ENCODE measurements at regions not wholly inside any gene's neighbourhood (a gene's known extent, or its start where the extent isn't known, plus 50 kb on each side); places are given as distances from the start of the nearest gene placed in this dataset.

DNA sequence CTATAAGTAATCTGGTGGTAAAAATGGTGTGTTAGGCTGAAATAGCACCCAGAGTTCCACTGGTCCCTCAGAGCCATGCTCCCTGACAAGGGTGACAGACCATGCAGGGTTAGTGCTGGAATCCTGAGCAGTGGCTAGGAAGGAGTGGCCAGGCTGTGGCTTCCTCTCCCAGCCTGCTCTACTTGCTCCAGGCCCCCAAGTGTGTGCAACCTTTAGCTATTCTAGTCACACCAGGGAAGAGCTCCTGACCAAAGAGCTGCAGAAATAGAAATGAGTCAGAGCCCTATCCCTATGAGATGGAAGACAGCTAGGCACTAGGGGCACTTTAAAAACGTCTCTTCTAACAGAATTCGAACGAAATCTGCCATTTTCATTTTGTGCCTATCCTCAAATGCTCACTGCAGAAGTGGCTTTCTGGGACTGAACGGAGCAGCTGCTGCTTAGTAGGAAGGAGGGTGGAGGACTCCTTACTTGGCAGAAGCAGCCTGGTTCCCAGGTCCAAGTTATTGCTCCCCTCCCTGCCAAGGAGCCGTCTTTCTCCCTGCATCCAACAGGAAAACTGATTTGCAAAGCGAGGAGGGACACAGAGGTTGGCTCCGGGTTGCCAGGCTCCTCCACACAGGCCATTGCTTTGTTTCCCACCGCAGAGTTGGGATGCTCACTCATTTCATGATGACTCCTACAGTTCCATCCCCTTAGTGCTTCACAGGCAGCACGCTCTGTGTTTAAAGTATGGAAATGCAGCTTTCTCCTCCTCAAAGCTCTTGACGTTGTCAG is 754.5 kb downstream of the C6orf118 start:
- no peak overlapping the region for H3K4me3 ChIP-seq (ENCODE audit: control insufficient read depth, low read depth, low read length)
- TF ChIP-seq, protein P1, sequence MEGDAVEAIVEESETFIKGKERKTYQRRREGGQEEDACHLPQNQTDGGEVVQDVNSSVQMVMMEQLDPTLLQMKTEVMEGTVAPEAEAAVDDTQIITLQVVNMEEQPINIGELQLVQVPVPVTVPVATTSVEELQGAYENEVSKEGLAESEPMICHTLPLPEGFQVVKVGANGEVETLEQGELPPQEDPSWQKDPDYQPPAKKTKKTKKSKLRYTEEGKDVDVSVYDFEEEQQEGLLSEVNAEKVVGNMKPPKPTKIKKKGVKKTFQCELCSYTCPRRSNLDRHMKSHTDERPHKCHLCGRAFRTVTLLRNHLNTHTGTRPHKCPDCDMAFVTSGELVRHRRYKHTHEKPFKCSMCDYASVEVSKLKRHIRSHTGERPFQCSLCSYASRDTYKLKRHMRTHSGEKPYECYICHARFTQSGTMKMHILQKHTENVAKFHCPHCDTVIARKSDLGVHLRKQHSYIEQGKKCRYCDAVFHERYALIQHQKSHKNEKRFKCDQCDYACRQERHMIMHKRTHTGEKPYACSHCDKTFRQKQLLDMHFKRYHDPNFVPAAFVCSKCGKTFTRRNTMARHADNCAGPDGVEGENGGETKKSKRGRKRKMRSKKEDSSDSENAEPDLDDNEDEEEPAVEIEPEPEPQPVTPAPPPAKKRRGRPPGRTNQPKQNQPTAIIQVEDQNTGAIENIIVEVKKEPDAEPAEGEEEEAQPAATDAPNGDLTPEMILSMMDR (IDR thresholded peaks at IDR 0.05; ENCODE audit: control insufficient read depth, insufficient read depth, low read depth, low read length, missing control alignments): no peak
- no peak for DNase-seq (ENCODE audit: low read depth)

DNA sequence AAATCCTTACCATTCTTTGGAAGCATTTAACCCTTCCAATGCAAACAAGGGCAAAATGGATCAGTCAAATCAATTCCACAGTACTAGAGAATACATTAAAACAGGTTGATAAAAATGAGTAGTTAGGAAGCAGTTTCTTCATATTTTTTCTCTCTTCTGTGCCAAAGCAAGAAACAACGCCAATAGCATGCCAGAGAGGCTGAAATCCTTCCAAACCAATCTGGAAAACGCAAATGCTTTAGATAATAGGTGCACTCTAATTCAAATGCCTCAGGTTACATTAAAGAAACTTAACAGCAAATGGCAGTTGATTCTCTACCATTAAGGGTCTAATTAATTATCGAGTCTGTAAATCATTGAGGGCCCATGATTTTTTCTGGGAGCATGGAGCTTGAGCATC is 755.2 kb downstream of the C6orf118 start:
- DNase-seq (ENCODE audit: low read depth): no peak
- TF ChIP-seq, protein P1 (IDR thresholded peaks at IDR 0.05; ENCODE audit: control insufficient read depth, insufficient read depth, low read depth, low read length, missing control alignments): no peak
- H3K4me3 ChIP-seq (ENCODE audit: control insufficient read depth, low read depth, low read length): no peak overlapping the region

DNA sequence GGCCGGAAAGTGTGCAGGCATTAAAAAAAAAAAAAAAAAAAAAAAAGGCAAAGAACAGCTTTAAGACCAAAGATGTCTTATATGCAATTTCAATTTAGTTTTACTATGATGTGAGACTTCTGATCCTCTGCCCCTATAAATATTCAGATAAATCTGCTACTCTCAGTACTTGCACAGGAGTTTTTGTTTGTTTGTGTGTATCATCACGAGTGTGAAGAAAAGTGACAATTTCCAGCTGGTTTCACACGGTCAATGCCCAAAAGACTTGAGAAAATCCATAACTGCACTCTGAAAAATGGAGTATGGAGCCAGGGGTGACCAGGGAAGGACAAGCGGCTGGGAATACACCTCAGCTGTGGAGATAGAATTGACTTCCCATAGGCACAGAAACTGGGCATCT is 757.7 kb downstream of the C6orf118 start:
- TF ChIP-seq, protein P1 (IDR thresholded peaks at IDR 0.05; ENCODE audit: control insufficient read depth, insufficient read depth, low read depth, low read length, missing control alignments): no peak

DNA sequence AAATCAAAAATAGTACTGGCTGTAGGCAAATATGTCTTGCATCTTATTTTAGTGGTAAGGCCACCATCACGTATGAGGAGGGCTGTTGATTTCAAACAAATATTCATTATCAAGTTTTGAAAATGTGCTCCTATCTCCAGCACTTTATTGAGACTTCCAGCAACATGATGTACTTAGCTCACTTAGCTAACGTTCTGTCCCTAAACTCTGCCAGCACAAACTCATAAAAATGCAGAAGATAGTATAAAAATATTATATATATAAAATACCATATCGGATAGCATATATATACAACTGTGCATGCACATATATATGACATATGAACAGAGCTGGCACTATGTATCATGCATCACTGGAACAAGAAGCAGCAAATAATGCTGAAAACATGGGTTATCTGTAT is 762.3 kb downstream of the C6orf118 start:
- DNase-seq (ENCODE audit: low read depth): no peak
- TF ChIP-seq, protein P1 (IDR thresholded peaks at IDR 0.05; ENCODE audit: control insufficient read depth, insufficient read depth, low read depth, low read length, missing control alignments): no peak
- H3K4me3 ChIP-seq (ENCODE audit: control insufficient read depth, low read depth, low read length): no peak overlapping the region

More for the DNA sequence above, 757.7 kb downstream of the C6orf118 start:
- DNase-seq (ENCODE audit: low read depth): no peak
- H3K4me3 ChIP-seq (ENCODE audit: control insufficient read depth, low read depth, low read length): no peak overlapping the region

DNA sequence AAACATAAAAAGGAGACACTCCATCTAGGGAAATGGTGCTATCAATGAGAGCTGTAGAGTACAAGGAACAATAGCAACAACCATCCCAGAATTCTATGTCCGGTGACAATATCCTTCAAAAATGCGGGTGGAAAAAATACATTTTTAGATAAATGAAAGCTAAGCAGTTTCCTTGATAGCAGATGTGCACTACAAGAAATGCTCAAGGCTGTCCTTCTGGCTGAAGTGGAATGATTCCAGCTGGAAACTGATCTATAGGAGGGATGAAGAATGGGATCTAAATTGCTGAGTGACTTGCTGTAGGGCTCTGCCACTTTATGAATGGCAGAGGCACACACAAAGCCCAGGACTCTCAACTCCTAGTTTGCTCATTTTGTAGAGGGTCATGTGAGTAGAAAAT is 763.1 kb downstream of the C6orf118 start:
- TF ChIP-seq, protein P1 (IDR thresholded peaks at IDR 0.05; ENCODE audit: control insufficient read depth, insufficient read depth, low read depth, low read length, missing control alignments): no peak
- H3K4me3 ChIP-seq (ENCODE audit: control insufficient read depth, low read depth, low read length): no peak overlapping the region
- DNase-seq (ENCODE audit: low read depth): no peak

DNA sequence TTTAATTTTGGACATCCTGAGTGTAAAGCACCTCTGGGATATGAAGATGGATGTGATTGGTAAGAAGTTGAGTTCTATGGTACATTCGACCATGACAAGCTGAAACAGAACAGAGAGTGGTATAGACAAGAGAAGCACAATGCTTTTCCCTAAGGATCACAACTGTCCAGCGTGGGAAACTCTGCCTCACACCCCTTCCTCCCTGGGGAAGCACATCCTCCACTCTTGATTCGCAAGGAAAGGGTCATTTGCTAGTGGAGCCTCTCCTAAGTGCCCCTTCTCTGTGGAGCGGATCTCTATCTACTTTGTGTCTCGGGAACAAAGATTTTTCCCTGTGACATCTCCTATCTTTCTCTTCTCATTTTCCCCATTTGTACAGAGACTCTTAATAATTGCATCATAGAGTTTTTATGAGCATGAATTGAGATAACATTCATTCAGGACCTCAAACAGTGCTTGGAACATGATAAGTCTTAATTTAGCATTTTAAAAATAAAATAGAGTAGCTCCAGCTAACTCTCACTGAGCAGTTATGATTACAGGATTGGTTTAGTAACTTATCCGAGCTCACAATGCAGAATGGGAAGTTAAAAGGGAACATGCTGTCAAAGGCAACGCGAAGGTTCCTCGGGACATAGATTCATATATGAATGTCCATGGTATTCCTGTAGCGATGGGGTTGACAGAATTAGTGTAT is 775.2 kb downstream of the C6orf118 start:
- TF ChIP-seq, protein P1 (IDR thresholded peaks at IDR 0.05; ENCODE audit: control insufficient read depth, insufficient read depth, low read depth, low read length, missing control alignments): no peak
- no peak overlapping the region for H3K4me3 ChIP-seq (ENCODE audit: control insufficient read depth, low read depth, low read length)
- DNase-seq (ENCODE audit: low read depth): no peak

Measured in AG09309 (cell line).